AG04450 (cell line): ENCODE measurements at regions not wholly inside any gene's neighbourhood (a gene's known extent, or its start where the extent isn't known, plus 50 kb on each side); places are given as distances from the start of the nearest gene placed in this dataset.

ENCODE experiments used
- CTCF ChIA-PET: fragments of 300-600, 350-600 bp; formaldehyde crosslinking; extraction: SDS; loops from one replicate; lab custom pipeline; 2022; ENCODE audit warnings: antibody characterized with exemption, inconsistent platforms; lab: Charles Lee
- POLR2A ChIA-PET: fragments of 350-600 bp; formaldehyde crosslinking; extraction: SDS; loops from one replicate; lab custom pipeline; 2021; ENCODE audit warnings: antibody characterized with exemption, inconsistent platforms; lab: Yijun Ruan, JAX
- DNase-seq: peaks from one replicate; pipeline ENCODE4 v3.0.0-alpha.2; 2011; ENCODE audit warnings: low read depth, low spot score
- H3K27ac ChIP-seq: one replicate; pipeline ENCODE4 v1.5.1; 2012; ENCODE audit warnings: low read depth, low read length, control low read depth
- H3K27me3 ChIP-seq: one replicate; pipeline ENCODE4 v1.6.0; 2012; ENCODE audit warnings: low read length; ENCODE audit not compliant: control insufficient read depth, insufficient read depth
- H3K4me3 ChIP-seq: 2 replicates; pipeline ENCODE4 v1.5.1; 2011; ENCODE audit warnings: mild to moderate bottlenecking, low read depth, low read length, control low read depth
- H3K9me3 ChIP-seq: 2 replicates; pipeline ENCODE4 v1.5.1; 2012; ENCODE audit warnings: low read length; ENCODE audit not compliant: control insufficient read depth, insufficient read depth
- TF ChIP-seq, protein P1 (sequence below): IDR thresholded peaks from 2 replicates; pipeline ENCODE4 v1.5.1; 2011; ENCODE audit warnings: low read depth, low read length, control low read depth, inconsistent platforms

GRCh38 chr10:33509231-33509831 is 174.9 kb upstream of the NRP1 start:
- Histone ChIP-seq H3K27ac (no peak overlapping the region), H3K4me3 (no peak overlapping the region), H3K27me3 (no peaks in the 10 kb centered on the region), H3K9me3 (no peaks in the 10 kb centered on the region)
- ChIA-PET CTCF (no interaction called here), POLR2A (no interaction called here)
- TF ChIP-seq, protein P1, sequence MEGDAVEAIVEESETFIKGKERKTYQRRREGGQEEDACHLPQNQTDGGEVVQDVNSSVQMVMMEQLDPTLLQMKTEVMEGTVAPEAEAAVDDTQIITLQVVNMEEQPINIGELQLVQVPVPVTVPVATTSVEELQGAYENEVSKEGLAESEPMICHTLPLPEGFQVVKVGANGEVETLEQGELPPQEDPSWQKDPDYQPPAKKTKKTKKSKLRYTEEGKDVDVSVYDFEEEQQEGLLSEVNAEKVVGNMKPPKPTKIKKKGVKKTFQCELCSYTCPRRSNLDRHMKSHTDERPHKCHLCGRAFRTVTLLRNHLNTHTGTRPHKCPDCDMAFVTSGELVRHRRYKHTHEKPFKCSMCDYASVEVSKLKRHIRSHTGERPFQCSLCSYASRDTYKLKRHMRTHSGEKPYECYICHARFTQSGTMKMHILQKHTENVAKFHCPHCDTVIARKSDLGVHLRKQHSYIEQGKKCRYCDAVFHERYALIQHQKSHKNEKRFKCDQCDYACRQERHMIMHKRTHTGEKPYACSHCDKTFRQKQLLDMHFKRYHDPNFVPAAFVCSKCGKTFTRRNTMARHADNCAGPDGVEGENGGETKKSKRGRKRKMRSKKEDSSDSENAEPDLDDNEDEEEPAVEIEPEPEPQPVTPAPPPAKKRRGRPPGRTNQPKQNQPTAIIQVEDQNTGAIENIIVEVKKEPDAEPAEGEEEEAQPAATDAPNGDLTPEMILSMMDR, result no peak
- no peak for DNase-seq

- peak overlapping the region; percentile 41 for H3K27ac ChIP-seq
- DNase-seq, result no peak
- POLR2A ChIA-PET, result no interaction called here
- no peak overlapping the region for H3K4me3 ChIP-seq
- CTCF ChIA-PET, result no interaction called here
- H3K27me3 ChIP-seq, result no peaks in the 10 kb centered on the region
- no peaks in the 10 kb centered on the region for H3K9me3 ChIP-seq
- TF ChIP-seq, protein P1, result no peak
Measured at GRCh38 chr10:33507662-33508425, 173.4 kb upstream of the NRP1 start.

GRCh38 chr10:33506838-33507661 is 172.6 kb upstream of the NRP1 start:
- TF ChIP-seq, protein P1, result no peak
- no peak for DNase-seq
- no peak overlapping the region for H3K4me3 ChIP-seq
- H3K27ac ChIP-seq, result no peak overlapping the region
- H3K27me3 ChIP-seq, result no peaks in the 10 kb centered on the region
- ChIA-PET CTCF (no interaction called here), POLR2A (no interaction called here)
- H3K9me3 ChIP-seq, result no peaks in the 10 kb centered on the region

DNA sequence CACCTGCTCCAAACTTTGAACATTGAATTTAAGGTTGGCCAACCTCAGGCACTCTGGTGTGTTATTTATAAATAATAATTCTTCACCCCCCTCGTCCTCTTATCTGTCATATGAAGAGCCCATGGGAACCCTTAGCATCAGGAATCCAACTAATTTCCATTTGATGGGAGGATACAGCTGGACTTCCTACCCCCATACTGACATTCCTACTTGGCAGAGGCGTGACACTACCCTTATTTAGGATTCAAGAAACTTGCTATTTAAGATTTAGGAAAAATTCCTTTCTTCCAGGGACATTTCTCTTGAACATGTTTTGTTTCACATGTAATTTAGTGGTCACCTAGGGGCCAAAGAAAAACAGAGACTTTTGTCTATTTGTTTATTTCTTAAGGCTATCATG is 171.9 kb upstream of the NRP1 start:
- TF ChIP-seq, protein P1, result no peak
- Histone ChIP-seq H3K27me3 (no peaks in the 10 kb centered on the region), H3K4me3 (no peak overlapping the region), H3K27ac (no peak overlapping the region), H3K9me3 (peaks cover 3% of the 10 kb centered on the region; the same call in 1 of the 2 replicates)
- no peak for DNase-seq
- ChIA-PET POLR2A (no interaction called here), CTCF (no interaction called here)
